NCI-H2196 (cell line): ENCODE measurements at regions not wholly inside any gene's neighbourhood (a gene's known extent, or its start where the extent isn't known, plus 50 kb on each side); places are given as distances from the start of the nearest gene placed in this dataset.

Source experiments
- DNase-seq: peaks from one replicate; lab custom pipeline; 2025; ENCODE audit not compliant: unreplicated experiment; lab: John Stamatoyannopoulos, UW

DNA sequence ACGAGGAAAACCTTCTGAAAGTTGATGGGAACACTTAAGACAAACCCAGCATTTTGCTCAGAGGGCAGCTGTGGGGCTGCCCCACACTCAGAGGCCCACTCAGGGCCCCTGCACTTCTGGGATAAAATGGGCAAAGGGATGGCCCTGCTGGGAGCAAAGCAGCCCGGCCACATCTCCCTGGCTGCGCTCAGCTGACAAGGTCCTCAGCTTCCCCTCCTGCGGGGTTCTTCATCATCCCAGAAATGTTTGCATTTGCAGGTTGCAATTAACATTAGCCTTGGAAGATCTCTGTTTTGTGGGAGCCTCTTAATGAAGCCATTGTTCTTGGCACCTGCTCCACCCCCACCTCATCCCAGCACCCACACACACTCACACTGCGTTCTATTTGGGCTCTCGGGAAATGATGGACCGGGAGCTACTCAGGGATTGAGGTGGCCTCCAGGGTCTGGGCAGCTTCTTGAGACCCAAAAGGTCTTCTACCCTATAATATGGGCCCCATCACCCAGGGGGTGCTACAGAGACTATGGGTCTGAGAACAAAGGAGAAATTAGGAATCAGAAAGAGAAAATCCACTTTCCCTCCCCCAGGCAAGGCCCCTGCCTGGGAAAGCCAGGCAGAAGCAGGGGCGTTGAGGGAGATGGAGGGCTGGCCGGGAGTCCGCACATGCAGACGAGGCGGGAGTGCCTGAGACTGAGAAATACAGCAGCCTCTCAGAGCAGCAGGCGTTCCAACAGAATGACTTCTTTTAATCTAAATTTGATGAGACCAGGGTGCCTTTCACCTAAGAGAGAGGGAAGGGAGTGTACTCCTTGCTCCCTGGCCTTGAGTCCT is 53.7 kb upstream of the RPL38 start:
- DNase-seq = no peak

- DNase-seq = no peak
These were observed 53.0 kb upstream of the RPL38 start for GRCh38 chr17:74150428-74151025.

DNA sequence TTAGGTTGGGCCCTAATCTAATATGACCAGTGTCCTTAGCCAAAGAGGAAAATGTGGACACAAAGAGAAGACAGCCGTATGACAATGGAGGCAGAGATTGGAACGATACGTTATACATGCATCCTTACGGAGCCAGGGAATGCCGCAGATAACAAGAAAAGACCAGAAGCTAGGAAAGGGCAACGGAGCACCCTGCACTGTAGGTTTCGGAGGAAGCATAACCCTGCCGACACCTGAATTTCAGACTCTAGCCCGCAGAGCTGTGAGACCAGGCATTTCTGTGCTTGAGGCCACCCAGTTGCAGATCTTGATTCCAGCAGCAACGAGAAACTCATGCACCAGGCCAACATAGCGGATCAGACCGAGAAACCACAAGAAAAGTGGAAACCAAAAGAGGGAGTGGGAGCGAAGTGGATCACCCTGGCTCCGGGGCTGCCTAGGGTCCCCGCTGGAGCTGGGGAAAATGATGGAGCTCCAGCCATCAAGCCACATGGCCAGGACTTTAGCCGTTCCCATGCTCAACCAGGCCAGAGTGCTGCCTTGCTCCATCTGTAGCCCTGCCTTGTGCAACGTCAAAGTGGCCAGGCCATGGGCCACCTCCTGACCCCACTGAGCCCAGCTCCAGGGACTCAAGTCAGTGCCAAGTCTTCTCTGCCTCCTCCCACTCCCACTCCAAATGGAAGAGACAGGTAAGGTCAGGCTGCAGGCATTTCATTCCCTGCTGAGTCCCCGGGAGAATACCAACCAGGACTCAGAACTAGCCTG is 51.7 kb upstream of the RPL38 start:
- no peak for DNase-seq

- DNase-seq = no peak
These were observed 50.7 kb upstream of the RPL38 start for GRCh38 chr17:74152591-74153455.

DNA sequence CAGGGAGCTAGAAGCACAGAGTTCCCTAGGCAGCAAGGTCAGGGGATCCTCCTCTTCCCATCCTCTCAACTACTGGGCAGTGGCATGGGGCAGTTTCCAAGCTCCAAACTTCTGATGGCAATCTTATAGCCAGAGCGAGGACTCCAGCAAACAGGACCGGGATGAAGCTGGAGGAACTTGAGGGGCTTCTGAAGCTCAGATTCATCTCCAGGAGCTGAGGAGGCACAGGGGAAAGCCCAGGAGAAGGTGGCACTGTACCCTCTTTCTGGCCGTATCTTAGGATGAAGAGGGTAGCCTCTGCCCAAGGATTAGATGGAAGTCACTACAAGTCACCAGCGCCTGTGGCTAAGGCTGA is 50.0 kb upstream of the RPL38 start:
- DNase-seq = no peak
